D721Med (cell line): ENCODE measurements at regions not wholly inside any gene's neighbourhood (a gene's known extent, or its start where the extent isn't known, plus 50 kb on each side); places are given as distances from the start of the nearest gene placed in this dataset.
"Not testable (repeated sequence)": the region's sequence is repeated elsewhere in the genome, so short reads cannot be mapped to it uniquely, and the experiment has no call there.

Experiments used
- DNase-seq: peaks from one replicate; pipeline ENCODE4 v3.0.0; 2011; ENCODE audit warnings: low spot score; ENCODE audit not compliant: insufficient read length
- FAIRE-seq: peaks from 2 replicates; lab custom pipeline; 2011; peaks lifted over from hg19 to GRCh38; lab: Jason Lieb, UNC
- CTCF ChIP-seq: IDR thresholded peaks from 2 replicates; pipeline ENCODE4 v1.5.1; 2012; ENCODE audit warnings: mild to moderate bottlenecking, control low read depth; ENCODE audit not compliant: insufficient read depth; ENCODE audit errors: missing control alignments

- TF ChIP-seq CTCF: no peak
- DNase-seq (no peak), FAIRE-seq (no peak)
Observed at GRCh38 chr3:127413871-127414270, 126.0 kb upstream of the PRR20G start.

DNA sequence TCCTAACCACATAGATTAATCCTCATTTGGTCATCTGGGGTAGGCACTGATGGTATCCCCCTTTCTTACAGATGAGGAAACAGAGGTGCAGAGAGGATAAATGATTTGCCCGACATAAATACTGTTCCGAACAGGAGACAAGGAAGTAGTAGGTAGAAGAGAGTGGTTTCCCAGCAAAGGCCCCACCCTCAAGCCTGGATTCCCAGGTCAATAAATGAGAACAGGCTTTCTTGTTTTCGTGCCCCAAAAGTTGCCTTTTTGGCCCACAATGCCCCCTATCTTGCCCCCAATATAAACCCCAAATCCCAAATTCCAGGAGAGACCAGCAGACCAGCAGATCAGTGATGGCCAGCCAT is 125.5 kb upstream of the PRR20G start:
- DNase-seq: no peak
- TF ChIP-seq CTCF: no peak
- FAIRE-seq: no peak

DNA sequence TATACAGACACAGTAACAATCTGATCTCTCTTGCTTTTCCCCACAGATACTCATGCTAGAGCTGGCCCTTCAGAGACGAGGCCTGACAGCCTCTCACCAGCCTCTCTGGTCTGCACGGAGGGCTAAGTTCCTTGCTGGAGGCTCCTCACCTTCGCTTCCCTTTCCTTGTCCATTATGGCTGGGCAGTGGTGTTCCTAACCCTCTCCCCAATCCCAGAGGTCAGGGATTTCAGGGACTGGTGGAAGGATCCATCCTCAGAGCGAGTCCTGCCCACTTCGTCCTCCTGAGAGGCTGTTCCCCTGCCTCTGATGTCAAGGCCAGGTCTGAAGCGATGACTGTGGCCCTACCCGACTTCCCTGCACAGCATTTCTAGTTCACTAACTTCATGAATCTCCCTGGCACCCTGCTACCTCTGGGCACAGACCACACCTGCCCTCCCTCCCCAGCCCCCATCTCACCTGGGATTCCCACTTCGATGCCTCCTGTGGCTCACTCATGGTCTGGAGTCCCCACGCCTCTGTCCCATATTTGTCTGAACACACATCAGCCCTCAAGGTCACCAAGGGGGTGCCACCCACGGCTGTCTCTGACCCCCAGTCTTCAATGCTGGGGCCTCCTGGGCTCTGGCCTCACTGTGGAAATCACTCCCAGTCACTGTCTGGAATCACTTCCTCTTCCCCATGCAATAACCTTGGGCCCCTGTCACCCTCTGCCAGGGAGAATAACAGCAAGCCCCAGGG is 124.9 kb upstream of the PRR20G start:
- FAIRE-seq (no peak), DNase-seq (no peak)
- TF ChIP-seq CTCF: no peak

- not testable (repeated sequence) for FAIRE-seq, DNase-seq
Observed at GRCh38 chr3:127411875-127412274, 124.0 kb upstream of the PRR20G start.

GRCh38 chr3:127411083-127411727 is 123.4 kb upstream of the PRR20G start:
- TF ChIP-seq CTCF: no peak
- FAIRE-seq: no peak
- DNase-seq: no peak

GRCh38 chr3:127410678-127411077 is 122.8 kb upstream of the PRR20G start:
- no peak for TF ChIP-seq CTCF
- no peak for FAIRE-seq
- DNase-seq: no peak

DNA sequence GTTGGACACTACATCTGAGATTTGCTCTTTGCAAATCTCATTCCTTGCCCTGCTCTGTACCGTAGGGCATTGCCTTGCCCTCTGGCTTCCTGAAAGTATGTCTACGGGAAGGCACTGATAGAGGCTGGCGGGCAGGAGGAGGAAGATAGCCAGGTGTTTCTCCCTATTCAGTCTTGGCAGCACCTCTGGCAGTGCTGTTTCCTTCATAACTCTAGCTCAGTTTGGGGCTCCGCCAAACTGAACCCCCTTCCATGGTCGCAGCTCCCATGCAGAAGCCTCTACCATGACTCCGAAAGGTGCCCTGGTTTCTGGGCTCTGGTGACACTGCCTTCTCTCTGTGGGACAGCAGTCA is 122.3 kb upstream of the PRR20G start:
- DNase-seq (no peak), FAIRE-seq (no peak)
- TF ChIP-seq CTCF: no peak
